ENCODE measurements at regions not wholly inside any gene's neighbourhood (a gene's known extent, or its start where the extent isn't known, plus 50 kb on each side); places are given as distances from the start of the nearest gene placed in this dataset.
"Not testable (repeated sequence)": the region's sequence is repeated elsewhere in the genome, so short reads cannot be mapped to it uniquely, and the experiment has no call there.

GRCh38 chr9:67410606-67411220 is 418.4 kb upstream of the SPATA31A3 start:
- DNase-seq; H3K4me1 Mint-ChIP-seq (ENCODE audit: low read depth); CTCF ChIA-PET; H3K27me3 Mint-ChIP-seq; H3K27ac Mint-ChIP-seq; H3K36me3 Mint-ChIP-seq; H3K4me3 Mint-ChIP-seq; H3K9me3 Mint-ChIP-seq; intact Hi-C loops (cut with micrococcal nuclease); POLR2A ChIA-PET: not testable (repeated sequence)

GRCh38 chr9:67403739-67404138 is 411.4 kb upstream of the SPATA31A3 start:
- H3K9me3 Mint-ChIP-seq; DNase-seq; CTCF ChIA-PET; H3K4me3 Mint-ChIP-seq; H3K27me3 Mint-ChIP-seq; H3K36me3 Mint-ChIP-seq; H3K27ac Mint-ChIP-seq; H3K4me1 Mint-ChIP-seq (ENCODE audit: low read depth); intact Hi-C loops (cut with micrococcal nuclease); POLR2A ChIA-PET: not testable (repeated sequence)

- H3K9me3 Mint-ChIP-seq; intact Hi-C loops (cut with micrococcal nuclease); CTCF ChIA-PET; DNase-seq; H3K4me3 Mint-ChIP-seq; H3K27ac Mint-ChIP-seq; POLR2A ChIA-PET; H3K36me3 Mint-ChIP-seq; H3K27me3 Mint-ChIP-seq; H3K4me1 Mint-ChIP-seq (ENCODE audit: low read depth): not testable (repeated sequence)
Measured at GRCh38 chr9:67397731-67398130, 405.4 kb upstream of the SPATA31A3 start.

- intact Hi-C loops (cut with micrococcal nuclease); DNase-seq; H3K4me3 Mint-ChIP-seq; H3K27me3 Mint-ChIP-seq; H3K36me3 Mint-ChIP-seq; H3K9me3 Mint-ChIP-seq; CTCF ChIA-PET; H3K27ac Mint-ChIP-seq; H3K4me1 Mint-ChIP-seq (ENCODE audit: low read depth); POLR2A ChIA-PET: not testable (repeated sequence)
Measured at GRCh38 chr9:67394782-67395181, 402.4 kb upstream of the SPATA31A3 start.

- H3K27me3 Mint-ChIP-seq; H3K9me3 Mint-ChIP-seq; H3K4me3 Mint-ChIP-seq; POLR2A ChIA-PET; H3K4me1 Mint-ChIP-seq (ENCODE audit: low read depth); intact Hi-C loops (cut with micrococcal nuclease); CTCF ChIA-PET; H3K27ac Mint-ChIP-seq; DNase-seq; H3K36me3 Mint-ChIP-seq: not testable (repeated sequence)
Measured at GRCh38 chr9:67394038-67394437, 401.7 kb upstream of the SPATA31A3 start.

- H3K36me3 Mint-ChIP-seq; POLR2A ChIA-PET; H3K27ac Mint-ChIP-seq; DNase-seq; H3K4me3 Mint-ChIP-seq; H3K9me3 Mint-ChIP-seq; CTCF ChIA-PET; intact Hi-C loops (cut with micrococcal nuclease); H3K27me3 Mint-ChIP-seq; H3K4me1 Mint-ChIP-seq (ENCODE audit: low read depth): not testable (repeated sequence)
Measured at GRCh38 chr9:67369664-67370063, 377.3 kb upstream of the SPATA31A3 start.

GRCh38 chr9:67362325-67362724 is 370.0 kb upstream of the SPATA31A3 start:
- intact Hi-C loops (cut with micrococcal nuclease); POLR2A ChIA-PET; CTCF ChIA-PET; H3K27me3 Mint-ChIP-seq; H3K27ac Mint-ChIP-seq; H3K4me3 Mint-ChIP-seq; H3K4me1 Mint-ChIP-seq (ENCODE audit: low read depth); H3K9me3 Mint-ChIP-seq; H3K36me3 Mint-ChIP-seq; DNase-seq: not testable (repeated sequence)

GRCh38 chr9:67353961-67354360 is 361.6 kb upstream of the SPATA31A3 start:
- POLR2A ChIA-PET; CTCF ChIA-PET; H3K4me3 Mint-ChIP-seq; intact Hi-C loops (cut with micrococcal nuclease); H3K9me3 Mint-ChIP-seq; H3K4me1 Mint-ChIP-seq (ENCODE audit: low read depth); H3K36me3 Mint-ChIP-seq; H3K27ac Mint-ChIP-seq; DNase-seq; H3K27me3 Mint-ChIP-seq: not testable (repeated sequence)

- CTCF ChIA-PET, POLR2A ChIA-PET: not testable (repeated sequence)
Measured at GRCh38 chr9:67349424-67349759, 357.0 kb upstream of the SPATA31A3 start.

GRCh38 chr9:67348562-67349423 is 356.4 kb upstream of the SPATA31A3 start:
- DNase-seq; H3K27ac Mint-ChIP-seq; H3K4me3 Mint-ChIP-seq; H3K27me3 Mint-ChIP-seq; POLR2A ChIA-PET; H3K9me3 Mint-ChIP-seq; H3K4me1 Mint-ChIP-seq (ENCODE audit: low read depth); H3K36me3 Mint-ChIP-seq; intact Hi-C loops (cut with micrococcal nuclease); CTCF ChIA-PET: not testable (repeated sequence)

More at GRCh38 chr9:67349424-67349759, 357.0 kb upstream of the SPATA31A3 start:
- H3K9me3 Mint-ChIP-seq; H3K27me3 Mint-ChIP-seq; H3K4me1 Mint-ChIP-seq (ENCODE audit: low read depth); H3K4me3 Mint-ChIP-seq; H3K27ac Mint-ChIP-seq; DNase-seq; H3K36me3 Mint-ChIP-seq; intact Hi-C loops (cut with micrococcal nuclease): not testable (repeated sequence)

GRCh38 chr9:67348094-67348493 is 355.7 kb upstream of the SPATA31A3 start:
- POLR2A ChIA-PET; H3K36me3 Mint-ChIP-seq; CTCF ChIA-PET; H3K4me1 Mint-ChIP-seq (ENCODE audit: low read depth); H3K4me3 Mint-ChIP-seq; H3K27ac Mint-ChIP-seq; H3K27me3 Mint-ChIP-seq; intact Hi-C loops (cut with micrococcal nuclease); H3K9me3 Mint-ChIP-seq; DNase-seq: not testable (repeated sequence)

- DNase-seq; POLR2A ChIA-PET; H3K4me1 Mint-ChIP-seq (ENCODE audit: low read depth); H3K27me3 Mint-ChIP-seq; H3K36me3 Mint-ChIP-seq; CTCF ChIA-PET; H3K27ac Mint-ChIP-seq; H3K4me3 Mint-ChIP-seq; H3K9me3 Mint-ChIP-seq; intact Hi-C loops (cut with micrococcal nuclease): not testable (repeated sequence)
Measured at GRCh38 chr9:67339216-67339615, 346.9 kb upstream of the SPATA31A3 start.

GRCh38 chr9:67338201-67338600 is 345.9 kb upstream of the SPATA31A3 start:
- intact Hi-C loops (cut with micrococcal nuclease); H3K27ac Mint-ChIP-seq; H3K4me3 Mint-ChIP-seq; H3K4me1 Mint-ChIP-seq (ENCODE audit: low read depth); H3K27me3 Mint-ChIP-seq; H3K9me3 Mint-ChIP-seq; POLR2A ChIA-PET; H3K36me3 Mint-ChIP-seq; CTCF ChIA-PET: not testable (repeated sequence)
- DNase-seq: peak; percentile 4
